CD4-positive, alpha-beta T cell treated with Interleukin-4 for 4 hours (primary cell): ENCODE measurements at regions not wholly inside any gene's neighbourhood (a gene's known extent, or its start where the extent isn't known, plus 50 kb on each side); places are given as distances from the start of the nearest gene placed in this dataset.

Source experiments
- DNase-seq: peaks from one replicate; pipeline ENCODE4 v3.0.0-alpha.2; 2020

- DNase-seq, result no peak
Observed at GRCh38 chrX:124529786-124530185, 183.4 kb downstream of the SH2D1A start.

DNA sequence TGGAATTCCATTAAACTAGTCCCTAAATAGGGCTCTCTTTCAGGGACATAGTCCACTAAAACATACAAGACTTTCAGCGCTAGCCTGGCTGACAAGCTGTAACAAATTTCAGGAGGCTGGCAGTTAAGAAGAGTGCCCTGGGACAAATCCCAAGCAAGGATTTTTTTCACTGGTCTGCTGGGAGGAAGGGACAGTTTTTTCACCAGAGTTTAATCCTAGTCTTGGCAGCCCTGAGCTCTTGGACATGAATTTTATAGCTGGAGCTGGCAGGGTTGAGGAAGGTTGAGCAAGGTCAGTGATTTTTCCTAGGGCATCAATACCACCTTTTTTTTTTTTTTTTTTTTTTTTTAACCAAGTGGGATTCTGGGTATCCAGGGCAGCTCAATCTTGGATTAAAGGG lies 184.4 kb downstream of the SH2D1A start:
- no peak for DNase-seq

GRCh38 chrX:124534536-124534935 lies 188.2 kb downstream of the SH2D1A start:
- DNase-seq, result no peak

DNA sequence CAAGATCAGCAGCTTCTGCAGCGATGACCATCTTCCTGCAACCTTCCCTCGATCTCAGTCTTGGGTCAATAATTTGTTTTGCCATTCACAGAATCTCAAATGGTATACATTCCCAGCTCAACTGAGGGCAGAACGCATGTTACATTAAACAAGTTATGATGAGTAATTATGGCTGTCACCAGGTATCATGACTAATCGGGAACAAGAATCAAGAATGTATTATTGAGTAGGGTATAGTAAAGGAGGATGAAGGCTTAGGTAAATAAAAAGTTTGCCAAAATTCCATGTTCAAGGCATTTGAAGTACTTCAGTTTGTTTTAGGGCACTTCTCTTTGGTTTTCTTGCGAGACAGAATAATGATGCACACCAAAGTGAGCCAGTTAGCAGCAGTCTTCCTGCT lies 194.1 kb downstream of the SH2D1A start:
- no peak for DNase-seq

GRCh38 chrX:124548571-124548970 lies 202.2 kb downstream of the SH2D1A start:
- DNase-seq, result no peak

- no peak for DNase-seq
Observed at GRCh38 chrX:124555036-124555595, 208.8 kb downstream of the SH2D1A start.

DNA sequence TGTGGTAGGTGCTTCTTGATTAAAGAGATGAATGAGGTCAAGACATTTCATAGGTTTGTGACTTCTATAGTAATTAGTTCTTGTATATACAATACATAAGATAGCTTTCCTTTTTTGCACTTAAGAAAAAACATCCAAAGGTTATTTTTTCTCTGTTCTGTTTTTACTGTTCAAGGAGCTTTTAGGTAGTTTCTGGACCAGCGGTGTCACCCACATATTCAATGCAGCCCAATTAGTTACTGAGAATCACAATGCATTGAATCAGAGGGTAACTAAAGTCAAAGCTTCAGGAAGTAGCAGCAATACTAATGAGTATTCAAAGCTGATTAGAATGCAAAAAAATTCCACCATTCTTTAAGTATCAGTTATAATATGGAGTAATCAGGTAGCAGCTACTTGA lies 211.6 kb downstream of the SH2D1A start:
- DNase-seq, result no peak

GRCh38 chrX:124573468-124573867 lies 227.1 kb downstream of the SH2D1A start:
- DNase-seq, result no peak

DNA sequence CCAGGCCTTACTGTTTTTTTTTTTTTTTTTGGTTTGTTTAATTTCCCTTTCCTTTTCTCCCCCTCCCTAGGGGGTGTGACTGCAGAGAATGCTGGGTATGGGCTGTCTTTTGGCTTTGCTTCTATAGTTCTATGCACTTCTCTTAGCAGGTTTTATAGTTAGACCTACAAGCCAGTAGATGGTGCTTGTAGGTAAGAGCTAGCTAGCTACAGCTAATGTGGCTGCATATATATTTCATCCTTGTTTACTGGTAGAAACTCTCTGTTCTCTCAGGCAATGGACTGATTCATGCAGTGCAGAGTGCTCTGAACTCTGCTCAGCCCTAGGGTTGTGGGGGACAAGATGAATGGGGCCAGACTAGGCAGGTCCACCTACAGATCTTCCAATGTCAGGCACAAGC lies 246.4 kb downstream of the SH2D1A start:
- no peak for DNase-seq

DNA sequence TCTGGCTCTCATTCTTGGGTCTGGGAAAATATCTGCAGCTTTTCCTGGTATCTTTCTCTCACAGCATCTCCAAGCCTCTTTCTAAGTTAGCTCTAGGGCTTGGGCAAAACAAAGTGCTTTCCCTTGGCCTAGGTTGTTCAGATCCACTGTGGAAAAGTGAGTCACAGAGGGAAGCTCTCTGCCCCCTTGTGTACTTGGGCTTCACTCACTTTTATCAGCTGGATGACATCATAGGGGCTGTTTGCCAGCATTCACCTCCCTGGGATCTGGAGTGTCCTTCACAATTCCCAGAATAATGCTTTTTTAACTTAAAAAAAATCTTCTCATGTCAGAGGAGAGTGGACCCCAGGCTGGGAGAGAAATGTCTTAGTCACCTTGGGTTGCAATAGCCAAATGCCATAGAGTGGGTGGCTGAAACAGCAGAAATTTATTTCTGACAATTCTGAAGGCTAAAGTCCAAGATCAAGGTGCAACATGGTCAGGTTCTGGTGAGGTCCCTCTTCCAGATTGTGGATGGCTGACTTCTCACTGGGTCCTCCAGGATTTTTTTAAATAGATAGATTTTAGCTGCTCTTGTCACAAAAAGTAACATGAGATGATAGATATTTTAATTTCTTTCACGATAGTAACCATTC lies 247.8 kb downstream of the SH2D1A start:
- no peak for DNase-seq

- DNase-seq, result no peak
Observed at GRCh38 chrX:124605511-124605910, 259.1 kb downstream of the SH2D1A start.

GRCh38 chrX:124606724-124607123 lies 260.4 kb downstream of the SH2D1A start:
- DNase-seq, result no peak

- DNase-seq, result no peak
Observed at GRCh38 chrX:124619710-124620109, 273.3 kb downstream of the SH2D1A start.

- no peak for DNase-seq
Observed at GRCh38 chrX:124634363-124634762, 288.0 kb downstream of the SH2D1A start.

DNA sequence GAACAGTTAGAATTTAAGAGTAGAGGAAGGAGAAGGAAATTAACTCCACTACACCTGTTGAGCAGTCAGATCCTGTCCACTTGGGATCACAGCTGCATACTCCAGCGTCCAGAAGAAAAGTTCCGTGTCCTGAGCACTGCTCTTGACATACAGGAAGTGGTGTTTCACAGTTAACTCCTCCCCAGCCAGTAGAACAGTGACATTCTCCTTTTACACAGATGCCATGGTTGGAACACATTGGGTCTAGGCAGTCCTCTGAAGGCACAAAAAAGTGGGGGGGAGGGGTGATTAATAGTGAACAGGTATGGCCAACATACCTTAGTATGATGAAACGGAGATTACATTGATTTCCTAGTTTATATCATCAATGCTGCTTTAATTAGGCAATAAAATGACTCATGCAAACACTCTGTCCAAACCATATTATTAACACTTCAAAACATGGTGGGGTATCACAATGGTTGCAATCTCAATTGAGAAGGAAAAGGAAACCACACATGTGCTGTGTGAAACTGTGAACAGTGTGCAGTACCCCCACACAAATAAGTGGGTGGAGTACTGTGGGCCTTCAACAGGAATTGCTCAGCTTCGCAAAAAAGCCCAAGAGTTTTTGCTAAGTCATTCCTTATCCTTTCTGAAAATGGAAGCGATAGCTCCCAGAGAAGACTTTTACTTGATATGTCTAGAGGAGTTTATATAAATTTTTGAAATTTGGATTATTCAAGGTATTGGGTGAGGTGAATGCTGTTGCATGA lies 295.6 kb downstream of the SH2D1A start:
- DNase-seq, result peak; percentile 11

DNA sequence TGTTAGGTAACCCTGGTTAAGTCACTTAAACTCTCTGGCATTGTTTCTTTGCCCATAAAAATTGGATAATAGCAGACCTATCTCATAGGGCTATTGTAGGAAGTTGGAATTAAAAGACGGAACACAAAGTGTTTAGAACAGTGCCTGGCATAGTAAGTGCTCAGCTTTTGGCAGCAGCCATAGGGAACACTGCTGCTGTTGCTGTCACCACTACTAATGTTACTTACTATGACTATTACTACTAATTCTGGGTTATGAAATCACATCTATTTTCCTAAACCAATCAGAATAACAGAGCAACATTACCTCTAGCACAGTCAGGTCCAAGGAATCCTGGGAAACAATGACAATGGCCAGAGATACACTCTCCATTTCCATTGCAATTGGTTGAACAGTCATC lies 300.0 kb downstream of the SH2D1A start:
- no peak for DNase-seq

DNA sequence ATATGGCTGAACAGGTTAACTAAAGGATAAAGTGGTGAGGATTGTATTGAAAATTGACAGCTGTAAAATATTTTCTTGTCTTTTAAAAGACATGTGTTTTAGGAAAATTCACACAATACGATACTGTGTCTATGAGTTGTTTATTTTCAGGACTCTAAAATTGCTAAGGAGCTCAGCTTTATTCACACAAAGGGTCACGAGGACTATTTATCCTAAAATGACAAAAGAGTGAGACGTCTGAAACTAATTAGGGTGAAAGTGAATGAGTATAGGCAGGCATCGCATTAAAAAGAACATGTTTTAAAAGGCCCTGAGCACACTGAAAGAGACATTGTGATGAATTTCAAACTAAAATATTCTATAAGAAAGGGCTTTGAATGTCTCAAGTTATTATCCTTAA lies 304.7 kb downstream of the SH2D1A start:
- DNase-seq, result no peak

- no peak for DNase-seq
Observed at GRCh38 chrX:124665621-124666400, 319.4 kb downstream of the SH2D1A start.

DNA sequence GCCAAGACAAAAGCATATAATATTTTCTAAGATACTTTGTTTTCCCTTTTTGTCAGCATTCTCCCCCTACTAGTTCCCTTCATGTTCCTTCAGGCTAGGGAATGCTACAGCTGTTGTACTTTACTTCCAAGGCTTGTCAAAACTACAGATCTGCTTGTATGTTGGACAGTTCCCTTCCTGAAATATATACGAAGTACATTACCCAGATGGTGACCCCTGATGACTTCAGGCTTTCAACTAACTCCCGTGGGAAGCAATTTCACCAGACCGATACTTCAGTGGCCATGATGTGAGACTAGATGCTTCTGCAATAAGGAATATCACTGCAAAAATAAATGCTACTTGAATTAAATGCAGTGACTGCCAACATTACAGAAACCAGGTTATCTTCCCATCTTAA lies 332.8 kb downstream of the SH2D1A start:
- DNase-seq, result no peak

DNA sequence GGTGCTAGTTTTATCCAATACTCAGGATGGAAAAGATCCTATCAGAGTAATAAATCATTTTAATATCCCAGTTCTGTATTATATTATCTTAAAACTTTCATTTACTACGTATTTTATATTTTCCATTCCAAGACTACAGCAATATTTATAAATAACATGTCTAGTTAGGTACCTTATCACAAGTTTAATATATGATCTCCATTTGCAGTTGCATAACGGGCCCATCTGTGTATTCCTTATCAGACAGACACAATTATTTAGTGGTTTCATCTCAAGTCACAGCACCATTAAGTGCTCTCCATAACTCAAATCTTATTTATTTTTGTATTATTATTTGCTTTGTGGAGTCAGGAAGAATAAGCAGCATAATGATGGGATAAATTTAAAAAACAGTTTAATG lies 333.9 kb downstream of the SH2D1A start:
- no peak for DNase-seq

GRCh38 chrX:124690495-124690894 lies 344.1 kb downstream of the SH2D1A start:
- DNase-seq, result no peak

GRCh38 chrX:124699876-124700275 lies 353.5 kb downstream of the SH2D1A start:
- no peak for DNase-seq

GRCh38 chrX:124717537-124717936 lies 371.2 kb downstream of the SH2D1A start:
- DNase-seq, result no peak

GRCh38 chrX:124719060-124719459 lies 372.7 kb downstream of the SH2D1A start:
- DNase-seq, result no peak
